Duodenal mucosa (tissue), 2 donors: ENCODE measurements at regions not wholly inside any gene's neighbourhood (a gene's known extent, or its start where the extent isn't known, plus 50 kb on each side); places are given as distances from the start of the nearest gene placed in this dataset.

ENCODE experiments used
- H3K27ac ChIP-seq: one replicate; pipeline ENCODE4 v1.7.0; 2013; ENCODE audit warnings: low read depth, low read length
- H3K27me3 ChIP-seq, 2 donors: one replicate each; pipeline ENCODE4 v1.7.0; 2013; ENCODE audit warnings: low read length in 2 of 2, control low read depth in 1 of 2; ENCODE audit not compliant: insufficient read depth in 2 of 2, control insufficient read depth in 1 of 2
- H3K36me3 ChIP-seq, 2 donors: one replicate each; pipeline ENCODE4 v1.7.0; 2013; ENCODE audit warnings: low read length in 2 of 2, control low read depth in 1 of 2; ENCODE audit not compliant: insufficient read depth in 2 of 2, control insufficient read depth in 1 of 2
- H3K4me1 ChIP-seq, 2 donors: one replicate each; pipeline ENCODE4 v1.7.0; 2013; ENCODE audit warnings: low read length in 2 of 2, control low read depth in 1 of 2; ENCODE audit not compliant: insufficient read depth in 2 of 2, control insufficient read depth in 1 of 2
- H3K4me3 ChIP-seq, 2 donors: one replicate each; pipeline ENCODE4 v1.7.0; 2013; ENCODE audit warnings: low read length in 2 of 2, low read depth in 1 of 2
- H3K9ac ChIP-seq, 2 donors: one replicate each; pipeline ENCODE4 v1.7.0; 2013; ENCODE audit warnings: low read length in 2 of 2, low read depth in 1 of 2
- H3K9me3 ChIP-seq, 2 donors: one replicate each; pipeline ENCODE4 v1.7.0; 2013; ENCODE audit warnings: low read length in 2 of 2, control low read depth in 1 of 2; ENCODE audit not compliant: control insufficient read depth in 1 of 2

GRCh38 chr2:138234265-138234664 lies 267.3 kb upstream of the SPOPL start:
- H3K27me3 ChIP-seq = no peaks in the 10 kb centered on the region
- H3K36me3 ChIP-seq = no peaks in the 10 kb centered on the region
- H3K4me1 ChIP-seq = no peaks in the 10 kb centered on the region
- H3K9ac ChIP-seq = no peak overlapping the region
- H3K27ac ChIP-seq = no peak overlapping the region
- no peak overlapping the region for H3K4me3 ChIP-seq
- no peaks in the 10 kb centered on the region for H3K9me3 ChIP-seq

- no peak overlapping the region for H3K4me3 ChIP-seq
- no peaks in the 10 kb centered on the region for H3K4me1 ChIP-seq
- H3K9me3 ChIP-seq = no peaks in the 10 kb centered on the region
- H3K27ac ChIP-seq = no peak overlapping the region
- H3K9ac ChIP-seq = no peak overlapping the region
- H3K36me3 ChIP-seq = no peaks in the 10 kb centered on the region
- no peaks in the 10 kb centered on the region for H3K27me3 ChIP-seq
Measured at GRCh38 chr2:138235041-138235440, 266.5 kb upstream of the SPOPL start.

GRCh38 chr2:138236142-138236541 lies 265.4 kb upstream of the SPOPL start:
- no peaks in the 10 kb centered on the region for H3K9me3 ChIP-seq
- H3K4me3 ChIP-seq = no peak overlapping the region
- no peaks in the 10 kb centered on the region for H3K27me3 ChIP-seq
- H3K36me3 ChIP-seq = no peaks in the 10 kb centered on the region
- no peaks in the 10 kb centered on the region for H3K4me1 ChIP-seq
- H3K27ac ChIP-seq = no peak overlapping the region
- no peak overlapping the region for H3K9ac ChIP-seq

GRCh38 chr2:138237667-138238384 lies 263.7 kb upstream of the SPOPL start:
- H3K9me3 ChIP-seq = no peaks in the 10 kb centered on the region
- no peak overlapping the region for H3K27ac ChIP-seq
- H3K4me3 ChIP-seq = no peak overlapping the region
- H3K4me1 ChIP-seq = no peaks in the 10 kb centered on the region
- H3K36me3 ChIP-seq = no peaks in the 10 kb centered on the region
- H3K9ac ChIP-seq = no peak overlapping the region
- no peaks in the 10 kb centered on the region for H3K27me3 ChIP-seq

- Histone ChIP-seq H3K36me3 (no peaks in the 10 kb centered on the region), H3K4me3 (no peak overlapping the region), H3K27ac (no peak overlapping the region), H3K9me3 (no peaks in the 10 kb centered on the region), H3K4me1 (no peaks in the 10 kb centered on the region), H3K9ac (no peak overlapping the region), H3K27me3 (no peaks in the 10 kb centered on the region)
Measured at GRCh38 chr2:138238908-138239307, 262.7 kb upstream of the SPOPL start.

GRCh38 chr2:138239902-138240491 lies 261.6 kb upstream of the SPOPL start:
- H3K4me3 ChIP-seq = no peak overlapping the region
- no peaks in the 10 kb centered on the region for H3K9me3 ChIP-seq
- no peaks in the 10 kb centered on the region for H3K36me3 ChIP-seq
- no peaks in the 10 kb centered on the region for H3K27me3 ChIP-seq
- H3K4me1 ChIP-seq = peaks cover 0 to 8% of the 10 kb centered on the region in 2 donors
- no peak overlapping the region for H3K27ac ChIP-seq
- no peak overlapping the region for H3K9ac ChIP-seq

GRCh38 chr2:138243372-138243771 lies 258.2 kb upstream of the SPOPL start:
- Histone ChIP-seq H3K9me3 (no peaks in the 10 kb centered on the region), H3K27ac (no peak overlapping the region), H3K27me3 (no peaks in the 10 kb centered on the region), H3K9ac (no peak overlapping the region), H3K36me3 (no peaks in the 10 kb centered on the region), H3K4me3 (no peak overlapping the region), H3K4me1 (peaks cover 0 to 9% of the 10 kb centered on the region in 2 donors)

GRCh38 chr2:138244501-138244925 lies 257.1 kb upstream of the SPOPL start:
- Histone ChIP-seq H3K4me3 (no peak overlapping the region), H3K36me3 (no peaks in the 10 kb centered on the region), H3K9me3 (no peaks in the 10 kb centered on the region), H3K27me3 (no peaks in the 10 kb centered on the region), H3K4me1 (peaks cover 6 to 9% of the 10 kb centered on the region in 2 donors), H3K9ac (no peak overlapping the region), H3K27ac (no peak overlapping the region)

GRCh38 chr2:138245310-138245709 lies 256.3 kb upstream of the SPOPL start:
- no peak overlapping the region for H3K9ac ChIP-seq
- H3K36me3 ChIP-seq = no peaks in the 10 kb centered on the region
- H3K27ac ChIP-seq = no peak overlapping the region
- H3K4me1 ChIP-seq = peaks cover 7 to 9% of the 10 kb centered on the region in 2 donors
- H3K9me3 ChIP-seq = no peaks in the 10 kb centered on the region
- H3K27me3 ChIP-seq = no peaks in the 10 kb centered on the region
- no peak overlapping the region for H3K4me3 ChIP-seq

- H3K4me1 ChIP-seq = peaks cover 7 to 9% of the 10 kb centered on the region in 2 donors
- no peak overlapping the region for H3K27ac ChIP-seq
- H3K4me3 ChIP-seq = no peak overlapping the region
- no peaks in the 10 kb centered on the region for H3K27me3 ChIP-seq
- no peak overlapping the region for H3K9ac ChIP-seq
- H3K9me3 ChIP-seq = no peaks in the 10 kb centered on the region
- H3K36me3 ChIP-seq = no peaks in the 10 kb centered on the region
Measured at GRCh38 chr2:138247302-138247701, 254.3 kb upstream of the SPOPL start.
